ENCODE measurements at regions not wholly inside any gene's neighbourhood (a gene's known extent, or its start where the extent isn't known, plus 50 kb on each side); places are given as distances from the start of the nearest gene placed in this dataset.

DNA sequence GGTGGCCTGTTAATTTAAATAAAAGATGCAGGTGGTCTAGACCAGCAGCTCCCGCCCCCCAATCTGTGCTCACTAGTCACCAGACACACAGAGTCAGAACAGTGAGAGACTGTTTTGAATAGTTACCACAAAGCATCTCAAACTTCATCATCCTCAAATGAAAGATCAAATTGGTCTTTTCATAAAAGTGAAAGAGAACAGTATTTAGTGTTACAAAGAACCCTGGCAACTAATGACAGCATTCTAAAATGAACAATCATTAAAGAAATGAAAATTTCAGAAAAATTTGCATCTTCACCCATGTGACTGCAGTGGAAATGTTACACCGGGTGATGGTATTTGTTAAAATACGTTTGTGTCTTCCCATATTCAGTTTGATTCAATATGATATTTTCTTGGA is 65.5 kb upstream of the PMAIP1 start:
- TF ChIP-seq EZH2phosphoT487 (IDR thresholded peaks at IDR 0.05; ENCODE audit: insufficient read depth, low read depth): no peak
- no peak for TF ChIP-seq EZH2 (IDR thresholded peaks at IDR 0.05; ENCODE audit: insufficient read depth, poor library complexity, severe bottlenecking)
- no peak overlapping the region for H2AFZ ChIP-seq
- no peaks in the 10 kb centered on the region for H3F3A ChIP-seq (ENCODE audit: insufficient read depth)
- no peaks in the 10 kb centered on the region for H3K27me3 ChIP-seq (replicated peaks; ENCODE audit: insufficient read depth)
- H3K79me2 ChIP-seq (ENCODE audit: insufficient read depth): no peaks in the 10 kb centered on the region
- in situ Hi-C loops (cut with MboI): no loop called here
- no peak overlapping the region for H3K27ac ChIP-seq
- H3K4me3 ChIP-seq: no peak overlapping the region
- H3K4me1 ChIP-seq (ENCODE audit: insufficient read depth): 0 out of 2 replicates have a peak, but pooled peaks cover 5% of the 10 kb centered on the region
- H3K36me3 ChIP-seq (ENCODE audit: low read depth): no peaks in the 10 kb centered on the region
- no peaks in the 10 kb centered on the region for H3K9me3 ChIP-seq (ENCODE audit: low read depth)
- no peaks in the 10 kb centered on the region for H3K9me2 ChIP-seq (ENCODE audit: insufficient read depth)
- 86 to 91% methylated on average over 3 of the region's 3 CpGs for WGBS, 2 experiments (ENCODE audit: low coverage in 1 of 2, low lambda C conversion rate in 2 of 2, missing lambda C conversion rate in 2 of 2)
- no peak overlapping the region for H3K9ac ChIP-seq
- no peak for DNase-seq
- H3K4me2 ChIP-seq (ENCODE audit: unreplicated experiment): no peak overlapping the region
- no peaks in the 10 kb centered on the region for H4K20me1 ChIP-seq (ENCODE audit: insufficient read depth)

DNA sequence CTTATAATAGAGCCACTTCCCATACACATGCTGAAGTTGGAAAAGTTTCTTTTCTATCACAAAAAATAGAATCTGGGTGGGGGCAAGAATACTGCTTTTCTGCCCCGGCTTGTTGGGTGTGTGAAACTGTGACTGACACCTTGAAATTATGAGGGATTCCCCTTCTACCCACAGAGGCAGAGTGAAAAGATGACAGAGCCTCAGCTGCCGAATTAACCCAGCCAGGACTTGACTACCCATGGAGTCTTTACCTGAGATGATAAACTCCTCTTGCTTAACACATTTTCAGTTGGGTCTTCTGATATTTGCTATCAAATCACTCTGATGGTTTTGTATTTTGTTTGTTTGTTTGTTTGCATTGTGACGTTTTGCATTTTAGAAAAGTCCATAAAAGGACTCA is 66.0 kb upstream of the PMAIP1 start:
- TF ChIP-seq EZH2 (IDR thresholded peaks at IDR 0.05; ENCODE audit: insufficient read depth, poor library complexity, severe bottlenecking) (no peak), EZH2phosphoT487 (IDR thresholded peaks at IDR 0.05; ENCODE audit: insufficient read depth, low read depth) (no peak)
- Histone ChIP-seq H3K36me3 (ENCODE audit: low read depth) (no peaks in the 10 kb centered on the region), H3K9ac (no peak overlapping the region), H3K4me3 (no peak overlapping the region), H4K20me1 (ENCODE audit: insufficient read depth) (no peaks in the 10 kb centered on the region), H3K79me2 (ENCODE audit: insufficient read depth) (no peaks in the 10 kb centered on the region), H3K27ac (no peak overlapping the region), H3K27me3 (replicated peaks; ENCODE audit: insufficient read depth) (no peaks in the 10 kb centered on the region), H3K4me1 (ENCODE audit: insufficient read depth) (0 out of 2 replicates have a peak, but pooled peaks cover 5% of the 10 kb centered on the region), H2AFZ (no peak overlapping the region), H3K4me2 (ENCODE audit: unreplicated experiment) (no peak overlapping the region), H3K9me3 (ENCODE audit: low read depth) (no peaks in the 10 kb centered on the region), H3K9me2 (ENCODE audit: insufficient read depth) (no peaks in the 10 kb centered on the region), H3F3A (ENCODE audit: insufficient read depth) (no peaks in the 10 kb centered on the region)
- in situ Hi-C loops (cut with MboI): no loop called here
- no peak for DNase-seq
- 73 to 81% methylated on average over 3 of the region's 3 CpGs for WGBS, 2 experiments (ENCODE audit: low coverage in 1 of 2, low lambda C conversion rate in 2 of 2, missing lambda C conversion rate in 2 of 2)

DNA sequence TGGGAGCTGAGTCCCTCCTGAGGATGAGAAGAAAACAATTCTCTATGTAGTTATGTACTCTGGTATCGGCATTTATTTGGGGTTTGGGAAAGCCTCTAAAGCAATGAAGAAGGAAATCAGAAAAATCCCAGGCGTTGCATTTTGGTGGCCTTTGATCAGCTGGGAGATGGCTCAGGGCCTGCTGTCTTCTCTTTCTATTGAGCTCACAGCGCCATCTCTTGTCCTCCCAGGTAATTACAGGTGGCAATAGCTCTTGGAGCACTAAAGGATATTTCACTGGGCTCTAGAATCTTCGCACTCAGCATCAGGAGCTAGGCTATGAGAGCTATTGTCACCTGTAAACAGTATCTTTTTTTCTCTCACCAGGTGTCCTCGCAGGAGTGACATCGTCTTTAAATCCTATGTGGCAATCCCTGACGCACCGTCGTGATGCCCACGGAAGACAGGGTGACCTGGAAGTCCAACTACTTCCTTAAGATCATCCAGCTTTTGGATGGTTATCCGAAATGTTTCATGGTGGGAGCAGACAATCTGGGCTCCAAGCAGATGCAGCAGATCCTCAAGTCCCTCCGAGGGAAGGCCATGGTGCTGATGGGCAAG is 76.1 kb upstream of the PMAIP1 start:
- Histone ChIP-seq H3K4me3 (no peak overlapping the region), H3K79me2 (ENCODE audit: insufficient read depth) (no peaks in the 10 kb centered on the region), H3K4me2 (ENCODE audit: unreplicated experiment) (peak overlapping the region; percentile 42), H3K9me3 (ENCODE audit: low read depth) (no peaks in the 10 kb centered on the region), H3K27me3 (replicated peaks; ENCODE audit: insufficient read depth) (no peaks in the 10 kb centered on the region), H4K20me1 (ENCODE audit: insufficient read depth) (no peaks in the 10 kb centered on the region), H3K9me2 (ENCODE audit: insufficient read depth) (no peaks in the 10 kb centered on the region), H3K4me1 (ENCODE audit: insufficient read depth) (peaks cover 32% of the 10 kb centered on the region), H3F3A (ENCODE audit: insufficient read depth) (peaks cover 19% of the 10 kb centered on the region; the same call in 1 of the 2 replicates), H3K27ac (no peak overlapping the region), H2AFZ (peak overlapping the region; percentile 35; the same call in 1 of the 2 replicates), H3K36me3 (ENCODE audit: low read depth) (no peaks in the 10 kb centered on the region), H3K9ac (peak overlapping the region; percentile 37; the same call in 1 of the 2 replicates)
- TF ChIP-seq EZH2phosphoT487 (IDR thresholded peaks at IDR 0.05; ENCODE audit: insufficient read depth, low read depth): no peak
- TF ChIP-seq EZH2 (IDR thresholded peaks at IDR 0.05; ENCODE audit: insufficient read depth, poor library complexity, severe bottlenecking): no peak
- peak; percentile 85 for DNase-seq
- WGBS, 2 experiments (ENCODE audit: low coverage in 1 of 2, low lambda C conversion rate in 2 of 2, missing lambda C conversion rate in 2 of 2): 26 to 31% methylated on average over 12 of the region's 12 CpGs
- in situ Hi-C loops (cut with MboI): loop anchor here (10.0 to 25.0 kb wide), 3 partner anchors 189 to 586 kb away; no protein-coding TSS in a partner anchor

DNA sequence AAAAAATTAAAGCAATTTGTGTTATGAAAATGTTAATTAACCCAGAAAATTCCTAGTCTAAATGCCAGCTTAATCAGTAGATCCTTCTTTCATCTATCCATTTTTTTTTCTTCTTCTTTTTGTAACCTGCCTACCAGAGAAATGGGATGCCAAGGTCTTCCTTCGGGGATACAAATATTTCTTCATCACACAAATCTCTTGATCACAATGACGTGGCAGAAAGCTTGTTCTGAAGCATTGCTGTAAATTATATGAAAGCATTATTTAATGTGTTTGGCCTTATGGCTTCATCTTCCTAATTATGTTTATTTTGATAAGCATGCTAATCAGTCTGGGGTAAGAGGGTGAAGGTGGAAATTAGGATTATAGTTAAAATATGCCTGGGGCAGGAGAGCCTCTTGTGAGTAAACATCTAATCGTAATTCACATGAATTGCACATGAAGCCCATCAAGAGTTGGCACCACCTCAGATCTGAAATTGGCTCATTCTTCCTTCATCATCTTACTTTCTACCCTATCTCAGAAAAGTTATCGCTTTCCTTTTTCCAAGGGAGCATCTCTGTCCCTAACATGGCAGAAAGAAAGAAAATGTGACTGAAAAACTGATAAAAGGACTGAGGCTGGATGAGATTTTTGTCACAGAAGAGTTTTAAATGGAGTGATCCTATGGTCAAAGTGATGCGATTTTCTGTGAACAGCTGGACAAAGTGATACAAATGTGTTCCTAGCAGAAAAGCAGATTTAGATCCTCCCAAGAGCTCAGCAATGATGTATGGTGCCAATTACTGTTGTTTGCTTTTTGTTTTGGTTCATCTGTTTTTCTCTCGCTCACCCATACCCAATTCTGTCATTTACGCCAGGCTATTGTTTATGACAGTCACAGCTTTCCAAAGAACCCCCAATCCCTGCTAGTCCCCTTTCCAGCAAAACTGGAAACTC is 76.9 kb upstream of the PMAIP1 start:
- Histone ChIP-seq H3K4me1 (ENCODE audit: insufficient read depth) (peaks cover 32% of the 10 kb centered on the region), H3K27ac (peak overlapping the region; percentile 46; the same call in 1 of the 2 replicates), H3K9me3 (ENCODE audit: low read depth) (no peaks in the 10 kb centered on the region), H3K27me3 (replicated peaks; ENCODE audit: insufficient read depth) (no peaks in the 10 kb centered on the region), H4K20me1 (ENCODE audit: insufficient read depth) (no peaks in the 10 kb centered on the region), H3K79me2 (ENCODE audit: insufficient read depth) (no peaks in the 10 kb centered on the region), H3K9ac (peak overlapping the region; percentile 37), H3K36me3 (ENCODE audit: low read depth) (no peaks in the 10 kb centered on the region), H3K4me3 (no peak overlapping the region), H3K4me2 (ENCODE audit: unreplicated experiment) (peak overlapping the region; percentile 42), H3K9me2 (ENCODE audit: insufficient read depth) (no peaks in the 10 kb centered on the region), H3F3A (ENCODE audit: insufficient read depth) (peaks cover 19% of the 10 kb centered on the region; the same call in 1 of the 2 replicates), H2AFZ (peak overlapping the region; percentile 35; the same call in 1 of the 2 replicates)
- DNase-seq: peak; percentile 57
- TF ChIP-seq EZH2 (IDR thresholded peaks at IDR 0.05; ENCODE audit: insufficient read depth, poor library complexity, severe bottlenecking) (no peak), EZH2phosphoT487 (IDR thresholded peaks at IDR 0.05; ENCODE audit: insufficient read depth, low read depth) (no peak)
- 19 to 24% methylated on average over 7 of the region's 7 CpGs for WGBS, 2 experiments (ENCODE audit: low coverage in 1 of 2, low lambda C conversion rate in 2 of 2, missing lambda C conversion rate in 2 of 2)
- in situ Hi-C loops (cut with MboI): loop anchor here (10.0 to 25.0 kb wide), 3 partner anchors 188 to 586 kb away; no protein-coding TSS in a partner anchor

All from GM23248 (cell line).